Neural cell (in vitro differentiated cells): ENCODE measurements at regions not wholly inside any gene's neighbourhood (a gene's known extent, or its start where the extent isn't known, plus 50 kb on each side); places are given as distances from the start of the nearest gene placed in this dataset.

Source experiments
- H2AFZ ChIP-seq: fragments of 200-600, 300-800 bp; sonication (generic), shearing (Covaris generic); 2 replicates; pipeline ENCODE4 v1.6.0; 2014; ENCODE audit warnings: low read depth, mild to moderate bottlenecking, antibody characterized with exemption, low read length, moderate library complexity
- H3F3A ChIP-seq: fragments of 200-600 bp; shearing (Covaris generic); 2 replicates; pipeline ENCODE4 v1.6.1; 2016; ENCODE audit warnings: mild to moderate bottlenecking, moderate library complexity, mixed read lengths, antibody characterized with exemption, low read length; ENCODE audit not compliant: insufficient read depth, poor library complexity, severe bottlenecking
- H3K27ac ChIP-seq: fragments of 200-600, 300-800 bp; sonication (generic), shearing (Covaris generic); 2 replicates; pipeline ENCODE4 v1.5.1; 2014; ENCODE audit warnings: mild to moderate bottlenecking, low read length, moderate library complexity
- H3K27me3 ChIP-seq: fragments of 300-800, 200-600 bp; sonication (generic), shearing (Covaris generic); 2 replicates; pipeline ENCODE4 v1.6.0; 2014; ENCODE audit warnings: mild to moderate bottlenecking, low read depth, low read length, moderate library complexity; ENCODE audit not compliant: insufficient read depth
- H3K36me3 ChIP-seq: fragments of 300-800, 200-600 bp; sonication (generic), shearing (Covaris generic); 2 replicates; pipeline ENCODE4 v1.5.1; 2014; ENCODE audit warnings: mild to moderate bottlenecking, antibody characterized with exemption, low read length, moderate library complexity; ENCODE audit not compliant: insufficient read depth
- H3K4me2 ChIP-seq: fragments of 300-800, 200-600 bp; sonication (generic), shearing (Covaris generic); 2 replicates; pipeline ENCODE4 v1.6.0; 2014; ENCODE audit warnings: mild to moderate bottlenecking, low read length
- H3K4me3 ChIP-seq: fragments of 300-800, 200-600 bp; sonication (generic), shearing (Covaris generic); 2 replicates; pipeline ENCODE4 v1.5.1; 2014; ENCODE audit warnings: mild to moderate bottlenecking, low read length, moderate library complexity
- H3K79me2 ChIP-seq: fragments of 200-600 bp; shearing (Covaris generic); replicated peaks from 2 replicates; pipeline ENCODE4 v1.6.0; 2014; ENCODE audit warnings: mild to moderate bottlenecking, low read length, moderate library complexity; ENCODE audit not compliant: insufficient read depth
- H3K9ac ChIP-seq: fragments of 300-800, 200-600 bp; sonication (generic), shearing (Covaris generic); 2 replicates; pipeline ENCODE4 v1.6.1; 2016; ENCODE audit warnings: mild to moderate bottlenecking, low read length, mixed read lengths
- H3K9me2 ChIP-seq: fragments of 200-600 bp; shearing (Covaris generic); 2 replicates; pipeline ENCODE4 v1.6.1; 2016; ENCODE audit warnings: mild to moderate bottlenecking, low read length, mixed read lengths; ENCODE audit not compliant: insufficient read depth
- H3K9me3 ChIP-seq: fragments of 200-600, 300-800 bp; sonication (generic), shearing (Covaris generic); 2 replicates; pipeline ENCODE4 v1.6.1; 2016; ENCODE audit warnings: mild to moderate bottlenecking, mixed run types, low read length, moderate library complexity, mixed read lengths
- H4K20me1 ChIP-seq: fragments of 200-600 bp; shearing (Covaris generic); 2 replicates; pipeline ENCODE4 v1.6.1; 2016; ENCODE audit warnings: mild to moderate bottlenecking, mixed run types; ENCODE audit not compliant: insufficient read depth
- EP300 ChIP-seq: fragments of 450-650 bp; conservative IDR thresholded peaks from 2 replicates; pipeline ENCODE4 v1.6.1; 2014; ENCODE audit warnings: antibody characterized with exemption, mild to moderate bottlenecking, moderate library complexity; ENCODE audit not compliant: poor library complexity, severe bottlenecking
- EZH2 ChIP-seq: fragments of 200-600, 300-800 bp; shearing (Covaris generic), sonication (generic); IDR thresholded peaks from 2 replicates; pipeline ENCODE4 v1.6.1; 2014; ENCODE audit warnings: antibody characterized with exemption, low read length, borderline replicate concordance, mild to moderate bottlenecking; ENCODE audit not compliant: insufficient read depth, poor library complexity, severe bottlenecking
- MXI1 ChIP-seq: fragments of 450-650 bp; conservative IDR thresholded peaks from 2 replicates; pipeline ENCODE4 v1.6.1; 2014; ENCODE audit warnings: antibody characterized with exemption, mild to moderate bottlenecking; ENCODE audit not compliant: poor library complexity, severe bottlenecking
- POLR2AphosphoS5 ChIP-seq: IDR thresholded peaks from 2 replicates; pipeline ENCODE4 v1.6.1; 2012
- TAF1 ChIP-seq: IDR thresholded peaks from 2 replicates; pipeline ENCODE4 v1.6.1; 2012; ENCODE audit warnings: low read depth
- TF ChIP-seq, protein P1 (sequence below): fragments of 450-650 bp; IDR thresholded peaks from 2 replicates; pipeline ENCODE4 v1.5.1; 2014; ENCODE audit warnings: antibody characterized with exemption, mild to moderate bottlenecking, moderate library complexity; ENCODE audit not compliant: poor library complexity, severe bottlenecking
- TF ChIP-seq, protein P2 (sequence below): IDR thresholded peaks from 2 replicates; pipeline ENCODE4 v1.6.1; 2012; ENCODE audit warnings: borderline replicate concordance

DNA sequence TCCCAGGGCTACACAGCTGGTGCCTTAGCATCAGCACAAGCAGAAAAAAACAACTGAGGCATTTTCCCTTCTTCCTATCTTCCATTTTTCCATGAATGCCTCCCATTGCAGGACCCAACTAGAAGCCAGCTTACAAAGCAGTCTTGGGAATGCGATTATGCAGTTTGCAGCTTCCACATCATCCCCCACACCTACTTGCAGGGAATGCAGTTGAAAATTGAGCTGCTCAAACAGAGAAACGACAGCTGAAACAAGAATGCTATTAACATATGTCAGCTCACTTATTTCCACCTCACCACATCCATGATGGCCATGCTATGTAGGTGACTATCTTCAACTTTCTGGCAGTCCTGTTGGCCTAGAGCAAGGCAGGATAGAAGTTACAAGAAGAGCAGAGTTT is 150.6 kb upstream of the KCTD3 start:
- Histone ChIP-seq H3K9ac (no peak overlapping the region), H3K4me3 (peak overlapping the region; percentile 25), H3K9me2 (no peaks in the 10 kb centered on the region), H3K4me2 (no peak overlapping the region), H3K27ac (peak overlapping the region; percentile 68), H3K36me3 (no peaks in the 10 kb centered on the region), H3K9me3 (no peaks in the 10 kb centered on the region), H3K27me3 (no peaks in the 10 kb centered on the region), H2AFZ (no peak overlapping the region), H4K20me1 (no peaks in the 10 kb centered on the region), H3F3A (no peaks in the 10 kb centered on the region), H3K79me2 (no peaks in the 10 kb centered on the region)
- TF ChIP-seq EP300, result peak; percentile 75
- TF ChIP-seq MXI1, result no peak
- TF ChIP-seq POLR2AphosphoS5, result peak; percentile 48
- TF ChIP-seq, protein P1, sequence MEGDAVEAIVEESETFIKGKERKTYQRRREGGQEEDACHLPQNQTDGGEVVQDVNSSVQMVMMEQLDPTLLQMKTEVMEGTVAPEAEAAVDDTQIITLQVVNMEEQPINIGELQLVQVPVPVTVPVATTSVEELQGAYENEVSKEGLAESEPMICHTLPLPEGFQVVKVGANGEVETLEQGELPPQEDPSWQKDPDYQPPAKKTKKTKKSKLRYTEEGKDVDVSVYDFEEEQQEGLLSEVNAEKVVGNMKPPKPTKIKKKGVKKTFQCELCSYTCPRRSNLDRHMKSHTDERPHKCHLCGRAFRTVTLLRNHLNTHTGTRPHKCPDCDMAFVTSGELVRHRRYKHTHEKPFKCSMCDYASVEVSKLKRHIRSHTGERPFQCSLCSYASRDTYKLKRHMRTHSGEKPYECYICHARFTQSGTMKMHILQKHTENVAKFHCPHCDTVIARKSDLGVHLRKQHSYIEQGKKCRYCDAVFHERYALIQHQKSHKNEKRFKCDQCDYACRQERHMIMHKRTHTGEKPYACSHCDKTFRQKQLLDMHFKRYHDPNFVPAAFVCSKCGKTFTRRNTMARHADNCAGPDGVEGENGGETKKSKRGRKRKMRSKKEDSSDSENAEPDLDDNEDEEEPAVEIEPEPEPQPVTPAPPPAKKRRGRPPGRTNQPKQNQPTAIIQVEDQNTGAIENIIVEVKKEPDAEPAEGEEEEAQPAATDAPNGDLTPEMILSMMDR, result no peak
- TF ChIP-seq, protein P2, sequence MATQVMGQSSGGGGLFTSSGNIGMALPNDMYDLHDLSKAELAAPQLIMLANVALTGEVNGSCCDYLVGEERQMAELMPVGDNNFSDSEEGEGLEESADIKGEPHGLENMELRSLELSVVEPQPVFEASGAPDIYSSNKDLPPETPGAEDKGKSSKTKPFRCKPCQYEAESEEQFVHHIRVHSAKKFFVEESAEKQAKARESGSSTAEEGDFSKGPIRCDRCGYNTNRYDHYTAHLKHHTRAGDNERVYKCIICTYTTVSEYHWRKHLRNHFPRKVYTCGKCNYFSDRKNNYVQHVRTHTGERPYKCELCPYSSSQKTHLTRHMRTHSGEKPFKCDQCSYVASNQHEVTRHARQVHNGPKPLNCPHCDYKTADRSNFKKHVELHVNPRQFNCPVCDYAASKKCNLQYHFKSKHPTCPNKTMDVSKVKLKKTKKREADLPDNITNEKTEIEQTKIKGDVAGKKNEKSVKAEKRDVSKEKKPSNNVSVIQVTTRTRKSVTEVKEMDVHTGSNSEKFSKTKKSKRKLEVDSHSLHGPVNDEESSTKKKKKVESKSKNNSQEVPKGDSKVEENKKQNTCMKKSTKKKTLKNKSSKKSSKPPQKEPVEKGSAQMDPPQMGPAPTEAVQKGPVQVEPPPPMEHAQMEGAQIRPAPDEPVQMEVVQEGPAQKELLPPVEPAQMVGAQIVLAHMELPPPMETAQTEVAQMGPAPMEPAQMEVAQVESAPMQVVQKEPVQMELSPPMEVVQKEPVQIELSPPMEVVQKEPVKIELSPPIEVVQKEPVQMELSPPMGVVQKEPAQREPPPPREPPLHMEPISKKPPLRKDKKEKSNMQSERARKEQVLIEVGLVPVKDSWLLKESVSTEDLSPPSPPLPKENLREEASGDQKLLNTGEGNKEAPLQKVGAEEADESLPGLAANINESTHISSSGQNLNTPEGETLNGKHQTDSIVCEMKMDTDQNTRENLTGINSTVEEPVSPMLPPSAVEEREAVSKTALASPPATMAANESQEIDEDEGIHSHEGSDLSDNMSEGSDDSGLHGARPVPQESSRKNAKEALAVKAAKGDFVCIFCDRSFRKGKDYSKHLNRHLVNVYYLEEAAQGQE, result peak; percentile 94

DNA sequence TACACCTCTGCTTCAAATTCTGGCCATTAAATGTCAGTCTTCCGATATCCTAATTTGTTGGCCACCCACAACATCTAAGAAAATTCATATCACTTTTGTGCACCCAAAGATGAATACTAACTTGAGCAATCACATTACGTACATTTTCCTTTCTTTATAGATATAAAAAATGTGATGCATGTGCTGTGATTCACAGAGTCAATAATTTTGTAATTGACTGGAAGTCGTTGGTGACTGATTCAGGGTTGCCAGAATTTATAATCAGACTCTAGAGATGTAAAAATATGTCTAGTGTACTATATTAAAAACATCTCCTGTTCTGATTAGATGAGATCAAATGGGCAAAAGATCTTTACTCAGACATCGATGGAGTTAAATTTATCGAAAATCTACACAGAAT is 150.0 kb upstream of the KCTD3 start:
- Histone ChIP-seq H2AFZ (no peak overlapping the region), H3K9me3 (no peaks in the 10 kb centered on the region), H3K79me2 (no peaks in the 10 kb centered on the region), H3K27ac (no peak overlapping the region), H3K4me3 (no peak overlapping the region), H3K9ac (no peak overlapping the region), H3F3A (no peaks in the 10 kb centered on the region), H3K36me3 (no peaks in the 10 kb centered on the region), H3K9me2 (no peaks in the 10 kb centered on the region), H4K20me1 (no peaks in the 10 kb centered on the region), H3K4me2 (no peak overlapping the region), H3K27me3 (no peaks in the 10 kb centered on the region)
- TF ChIP-seq EZH2 (no peak), EP300 (no peak), TAF1 (no peak)
- TF ChIP-seq, protein P1, result no peak
